Memory B cell (primary cell): ENCODE measurements at regions not wholly inside any gene's neighbourhood (a gene's known extent, or its start where the extent isn't known, plus 50 kb on each side); places are given as distances from the start of the nearest gene placed in this dataset.
A peak's percentile ranks its signal among the peaks of the same experiment; 100 is the strongest.

ENCODE experiments used
- ATAC-seq: fragments of 150-1000 bp; cut with Tn5 transposase; 2 replicates; pipeline ENCODE4 v1.10.0; 2021; ENCODE audit warnings: low read depth, mild to moderate bottlenecking, moderate library complexity
- DNase-seq, 2 donors: peaks; one replicate each; pipeline ENCODE4 v3.0.0; 2022; ENCODE audit warnings: low spot score in 2 of 2
- H3K27ac Mint-ChIP-seq: one replicate; pipeline ENCODE4 v1.8.0; 2022; ENCODE audit warnings: mild to moderate bottlenecking, moderate library complexity, mixed read lengths
- H3K27me3 Mint-ChIP-seq: one replicate; pipeline ENCODE4 v1.8.0; 2022; ENCODE audit warnings: mixed read lengths
- H3K36me3 Mint-ChIP-seq: one replicate; pipeline ENCODE4 v1.8.0; 2022; ENCODE audit warnings: mild to moderate bottlenecking, mixed read lengths
- H3K4me1 Mint-ChIP-seq: one replicate; pipeline ENCODE4 v1.8.0; 2022; ENCODE audit warnings: mixed read lengths
- H3K4me3 Mint-ChIP-seq: one replicate; pipeline ENCODE4 v1.8.0; 2022; ENCODE audit warnings: mild to moderate bottlenecking, moderate library complexity, mixed read lengths
- H3K9me3 Mint-ChIP-seq: one replicate; pipeline ENCODE4 v1.8.0; 2022; ENCODE audit warnings: mixed read lengths

DNA sequence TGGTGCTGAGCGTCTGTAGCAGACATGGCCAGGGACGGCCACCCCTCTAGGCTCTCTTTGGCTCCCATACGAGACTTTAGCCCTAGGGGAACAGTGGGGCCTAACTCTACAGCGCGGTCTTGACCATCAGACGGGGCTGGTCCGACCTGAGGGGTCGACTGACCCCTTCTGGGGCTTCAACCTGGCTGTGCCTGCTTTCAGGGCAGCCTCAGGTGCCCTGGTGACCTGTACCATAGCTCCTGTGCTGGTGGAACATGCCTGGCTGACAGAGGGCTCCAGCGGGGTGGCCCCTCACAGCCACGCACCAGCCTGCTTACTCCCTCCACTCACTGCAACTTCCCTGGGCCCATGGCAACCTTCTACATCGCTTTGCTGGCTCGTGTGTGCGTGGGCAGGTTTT, 423.4 kb upstream of the SEMA6A start:
- H3K4me3 Mint-ChIP-seq = no peak overlapping the region
- H3K27me3 Mint-ChIP-seq = no peaks in the 10 kb centered on the region
- no peaks in the 10 kb centered on the region for H3K36me3 Mint-ChIP-seq
- no peak for DNase-seq
- H3K4me1 Mint-ChIP-seq = no peaks in the 10 kb centered on the region
- ATAC-seq = no peak
- H3K27ac Mint-ChIP-seq = no peak overlapping the region
- H3K9me3 Mint-ChIP-seq = no peaks in the 10 kb centered on the region

- Mint-ChIP-seq H3K9me3 (no peaks in the 10 kb centered on the region), H3K4me1 (no peaks in the 10 kb centered on the region), H3K36me3 (no peaks in the 10 kb centered on the region), H3K27me3 (peaks cover 2% of the 10 kb centered on the region), H3K27ac (no peak overlapping the region), H3K4me3 (no peak overlapping the region)
- ATAC-seq = no peak
- no peak for DNase-seq
These were observed 418.1 kb upstream of the SEMA6A start for GRCh38 chr5:116992681-116993080.

DNA sequence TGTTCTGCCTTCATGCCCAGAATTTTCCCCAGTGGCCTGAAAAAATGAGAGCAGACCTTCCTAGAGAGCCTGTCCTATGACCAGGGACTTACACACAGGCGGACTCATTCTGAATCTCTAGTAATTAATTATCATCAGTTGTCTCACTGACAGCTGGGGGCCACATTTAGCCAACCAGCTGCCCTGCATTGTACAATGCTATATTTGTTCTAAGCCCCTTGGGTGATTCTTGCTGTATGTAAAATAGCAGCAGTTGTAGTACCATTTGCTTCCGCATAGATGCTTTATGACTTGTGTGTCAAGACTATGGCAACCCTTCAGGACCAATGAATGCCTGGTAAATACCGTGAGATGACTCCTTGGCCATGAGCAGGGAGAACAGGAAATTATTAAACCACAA, 415.4 kb upstream of the SEMA6A start:
- Mint-ChIP-seq H3K4me1 (no peaks in the 10 kb centered on the region), H3K27ac (no peak overlapping the region), H3K36me3 (no peaks in the 10 kb centered on the region), H3K27me3 (peaks cover 2% of the 10 kb centered on the region), H3K4me3 (no peak overlapping the region), H3K9me3 (no peaks in the 10 kb centered on the region)
- ATAC-seq (no peak), DNase-seq (no peak)

- Mint-ChIP-seq H3K36me3 (no peaks in the 10 kb centered on the region), H3K4me1 (no peaks in the 10 kb centered on the region), H3K4me3 (no peak overlapping the region), H3K9me3 (peaks cover 3% of the 10 kb centered on the region), H3K27me3 (no peaks in the 10 kb centered on the region), H3K27ac (no peak overlapping the region)
- ATAC-seq (no peak), DNase-seq (no peak)
These were observed 407.4 kb upstream of the SEMA6A start for GRCh38 chr5:116982035-116982434.

DNA sequence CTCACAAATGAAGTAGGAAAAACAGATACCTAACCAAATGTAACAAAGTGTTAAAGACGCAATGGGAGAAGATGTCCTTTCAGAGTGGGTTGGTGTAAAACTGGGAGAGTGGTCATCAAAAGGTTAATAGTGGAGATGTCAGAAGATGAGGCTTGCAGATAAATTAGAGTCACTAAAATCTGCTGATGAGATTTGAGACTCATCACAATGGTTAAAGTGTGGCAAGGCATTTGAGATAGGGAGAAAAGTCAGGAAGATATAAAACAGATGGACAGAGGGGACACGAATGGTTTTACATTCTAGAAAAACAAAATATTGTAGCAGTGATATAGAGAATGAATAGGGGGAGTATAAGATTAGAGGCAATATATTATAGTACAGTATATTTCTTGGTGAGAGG, 406.0 kb upstream of the SEMA6A start:
- no peak for DNase-seq
- Mint-ChIP-seq H3K4me1 (no peaks in the 10 kb centered on the region), H3K27ac (no peak overlapping the region), H3K9me3 (peaks cover 3% of the 10 kb centered on the region), H3K4me3 (no peak overlapping the region), H3K36me3 (no peaks in the 10 kb centered on the region), H3K27me3 (no peaks in the 10 kb centered on the region)
- no peak for ATAC-seq

GRCh38 chr5:116976767-116977166, 402.1 kb upstream of the SEMA6A start:
- Mint-ChIP-seq H3K36me3 (no peaks in the 10 kb centered on the region), H3K4me1 (no peaks in the 10 kb centered on the region), H3K4me3 (no peak overlapping the region), H3K27me3 (no peaks in the 10 kb centered on the region), H3K27ac (no peak overlapping the region), H3K9me3 (peaks cover 5% of the 10 kb centered on the region)
- DNase-seq = no peak
- ATAC-seq = no peak

- H3K4me1 Mint-ChIP-seq = no peaks in the 10 kb centered on the region
- no peak overlapping the region for H3K27ac Mint-ChIP-seq
- DNase-seq = no peak
- H3K9me3 Mint-ChIP-seq = peaks cover 5% of the 10 kb centered on the region
- no peaks in the 10 kb centered on the region for H3K36me3 Mint-ChIP-seq
- H3K27me3 Mint-ChIP-seq = no peaks in the 10 kb centered on the region
- no peak overlapping the region for H3K4me3 Mint-ChIP-seq
- no peak for ATAC-seq
These were observed 396.5 kb upstream of the SEMA6A start for GRCh38 chr5:116971131-116971530.

GRCh38 chr5:116970318-116970717, 395.7 kb upstream of the SEMA6A start:
- Mint-ChIP-seq H3K9me3 (peaks cover 5% of the 10 kb centered on the region), H3K36me3 (no peaks in the 10 kb centered on the region), H3K27me3 (no peaks in the 10 kb centered on the region), H3K27ac (no peak overlapping the region), H3K4me3 (no peak overlapping the region), H3K4me1 (no peaks in the 10 kb centered on the region)
- ATAC-seq = no peak
- DNase-seq = no peak

GRCh38 chr5:116964438-116964837, 389.8 kb upstream of the SEMA6A start:
- Mint-ChIP-seq H3K27me3 (no peaks in the 10 kb centered on the region), H3K9me3 (peaks cover 4% of the 10 kb centered on the region)
- ATAC-seq = no peak

GRCh38 chr5:116961021-116961420, 386.4 kb upstream of the SEMA6A start:
- no peak for ATAC-seq

More at GRCh38 chr5:116964438-116964837, 389.8 kb upstream of the SEMA6A start:
- DNase-seq = no peak
- Mint-ChIP-seq H3K27ac (no peak overlapping the region), H3K36me3 (no peaks in the 10 kb centered on the region), H3K4me1 (no peaks in the 10 kb centered on the region), H3K4me3 (no peak overlapping the region)

DNA sequence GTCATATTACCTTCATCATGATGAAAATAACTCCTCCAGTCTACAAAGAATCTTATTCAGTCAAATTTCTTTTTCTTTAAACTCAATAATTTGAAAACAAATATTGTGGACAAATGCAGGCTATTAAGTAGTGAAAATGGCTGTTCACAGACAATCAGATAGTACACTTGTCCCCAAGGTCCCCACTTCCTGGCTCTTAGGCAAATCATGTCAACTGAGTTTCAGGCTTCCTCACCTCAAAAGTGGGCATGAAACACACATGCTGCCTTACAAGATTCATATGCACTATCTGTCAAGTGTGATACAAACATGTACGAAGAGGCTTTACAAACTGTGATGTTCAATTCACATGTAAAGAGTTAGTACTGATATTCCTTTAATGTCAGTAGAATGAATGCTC, 385.2 kb upstream of the SEMA6A start:
- no peak overlapping the region for H3K4me3 Mint-ChIP-seq
- DNase-seq (no peak), ATAC-seq (no peak)
- H3K4me1 Mint-ChIP-seq = no peaks in the 10 kb centered on the region
- H3K9me3 Mint-ChIP-seq = no peaks in the 10 kb centered on the region
- no peaks in the 10 kb centered on the region for H3K36me3 Mint-ChIP-seq
- no peak overlapping the region for H3K27ac Mint-ChIP-seq
- no peaks in the 10 kb centered on the region for H3K27me3 Mint-ChIP-seq

More at GRCh38 chr5:116961021-116961420, 386.4 kb upstream of the SEMA6A start:
- no peak overlapping the region for H3K4me3 Mint-ChIP-seq
- no peaks in the 10 kb centered on the region for H3K4me1 Mint-ChIP-seq
- H3K27ac Mint-ChIP-seq = no peak overlapping the region
- no peaks in the 10 kb centered on the region for H3K27me3 Mint-ChIP-seq
- no peak for DNase-seq
- H3K36me3 Mint-ChIP-seq = no peaks in the 10 kb centered on the region
- no peaks in the 10 kb centered on the region for H3K9me3 Mint-ChIP-seq

GRCh38 chr5:116953251-116953930, 378.8 kb upstream of the SEMA6A start:
- Mint-ChIP-seq H3K9me3 (no peaks in the 10 kb centered on the region), H3K4me3 (no peak overlapping the region), H3K27ac (no peak overlapping the region), H3K4me1 (no peaks in the 10 kb centered on the region), H3K36me3 (no peaks in the 10 kb centered on the region), H3K27me3 (peaks cover 3% of the 10 kb centered on the region)
- DNase-seq (no peak), ATAC-seq (no peak)

DNA sequence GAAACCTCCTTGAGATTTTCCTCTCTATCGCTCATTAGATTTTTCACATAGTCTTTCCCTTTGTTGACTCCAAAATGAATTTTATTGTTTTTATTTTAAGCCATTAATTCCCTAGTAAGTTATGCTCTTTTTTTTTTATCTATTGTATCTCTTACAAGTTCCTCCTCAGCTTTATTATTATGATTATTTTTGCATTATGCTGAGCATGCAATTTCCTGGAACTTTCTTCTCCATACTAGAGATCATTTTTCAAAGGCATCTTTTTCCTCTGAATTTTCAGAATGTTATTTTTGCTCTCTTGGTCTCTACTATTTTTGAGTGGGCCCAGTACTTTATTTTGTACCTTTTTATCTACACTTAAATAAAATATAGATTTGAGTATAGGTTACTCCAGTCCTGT, 376.6 kb upstream of the SEMA6A start:
- Mint-ChIP-seq H3K36me3 (no peaks in the 10 kb centered on the region), H3K9me3 (no peaks in the 10 kb centered on the region), H3K4me3 (no peak overlapping the region), H3K27ac (no peak overlapping the region), H3K4me1 (no peaks in the 10 kb centered on the region), H3K27me3 (peaks cover 3% of the 10 kb centered on the region)
- ATAC-seq (no peak), DNase-seq (no peak)

DNA sequence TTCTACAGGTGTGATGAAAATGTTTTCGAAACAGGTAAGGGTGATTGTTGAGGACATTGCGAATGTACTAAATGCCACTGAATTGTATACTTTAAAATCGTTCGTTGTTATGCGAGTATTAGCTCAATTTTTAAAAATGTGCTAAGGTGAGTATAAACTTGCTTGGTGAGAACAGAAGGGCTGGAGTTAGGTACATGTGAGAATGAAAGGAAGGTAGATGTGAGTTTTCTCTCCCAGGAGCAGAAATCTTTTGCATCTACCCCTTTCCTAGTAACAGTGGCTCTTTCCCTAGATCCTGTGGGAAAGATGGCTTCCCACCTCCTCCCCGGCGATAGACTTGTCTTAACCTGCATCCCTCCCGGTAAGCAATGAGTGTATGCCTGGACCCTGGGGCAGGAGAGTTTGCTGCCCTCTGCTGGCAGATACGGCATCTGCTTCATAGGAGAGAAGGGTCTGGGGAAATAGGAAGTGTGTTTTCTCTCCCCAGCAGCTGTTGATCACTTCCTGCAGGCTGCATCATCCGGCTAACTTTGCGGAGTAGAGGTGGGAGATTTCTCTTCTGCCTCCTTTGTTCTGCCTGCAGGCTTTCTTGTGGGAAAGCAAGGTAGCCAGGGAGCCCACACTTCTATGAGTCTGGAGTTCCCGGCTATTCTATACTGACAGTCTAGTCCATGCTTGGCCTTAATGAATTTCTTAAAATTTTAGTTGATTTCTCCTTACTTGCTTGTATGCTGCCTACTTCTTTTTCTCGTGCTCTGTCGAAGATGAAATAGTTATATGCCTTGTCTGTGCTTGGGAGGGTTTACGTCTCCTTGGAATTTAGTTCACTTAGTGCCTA, 373.3 kb upstream of the SEMA6A start:
- Mint-ChIP-seq H3K4me3 (no peak overlapping the region), H3K9me3 (no peaks in the 10 kb centered on the region), H3K27me3 (peaks cover 1% of the 10 kb centered on the region), H3K27ac (no peak overlapping the region), H3K4me1 (no peaks in the 10 kb centered on the region), H3K36me3 (no peaks in the 10 kb centered on the region)
- ATAC-seq (peak; percentile 83), DNase-seq (peak; percentile 25 to 56)
